ENCODE measurements at regions not wholly inside any gene's neighbourhood (a gene's known extent, or its start where the extent isn't known, plus 50 kb on each side); places are given as distances from the start of the nearest gene placed in this dataset.

DNA sequence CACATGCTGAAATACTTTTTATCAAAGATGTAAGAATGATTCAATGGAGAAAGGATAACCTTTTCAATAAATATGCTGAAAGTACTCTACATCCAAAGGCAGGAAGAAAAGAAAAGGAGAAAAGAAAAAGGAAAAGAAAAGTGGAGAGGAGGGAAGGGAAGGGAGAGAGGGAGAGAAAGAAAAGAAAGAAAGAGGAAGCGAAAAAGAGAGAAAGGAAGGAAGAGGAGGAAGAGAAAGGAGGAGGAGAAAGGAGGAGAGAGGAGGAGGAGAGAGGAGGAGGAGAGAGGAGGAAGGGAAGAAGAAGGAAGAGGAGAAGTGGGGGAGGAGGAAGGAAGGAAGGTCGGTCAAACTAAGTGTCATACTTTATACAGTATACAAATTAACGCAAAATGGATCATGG lies 297.4 kb upstream of the HSF2 start:
- DNase-seq (ENCODE audit: low read depth) = no peak

DNA sequence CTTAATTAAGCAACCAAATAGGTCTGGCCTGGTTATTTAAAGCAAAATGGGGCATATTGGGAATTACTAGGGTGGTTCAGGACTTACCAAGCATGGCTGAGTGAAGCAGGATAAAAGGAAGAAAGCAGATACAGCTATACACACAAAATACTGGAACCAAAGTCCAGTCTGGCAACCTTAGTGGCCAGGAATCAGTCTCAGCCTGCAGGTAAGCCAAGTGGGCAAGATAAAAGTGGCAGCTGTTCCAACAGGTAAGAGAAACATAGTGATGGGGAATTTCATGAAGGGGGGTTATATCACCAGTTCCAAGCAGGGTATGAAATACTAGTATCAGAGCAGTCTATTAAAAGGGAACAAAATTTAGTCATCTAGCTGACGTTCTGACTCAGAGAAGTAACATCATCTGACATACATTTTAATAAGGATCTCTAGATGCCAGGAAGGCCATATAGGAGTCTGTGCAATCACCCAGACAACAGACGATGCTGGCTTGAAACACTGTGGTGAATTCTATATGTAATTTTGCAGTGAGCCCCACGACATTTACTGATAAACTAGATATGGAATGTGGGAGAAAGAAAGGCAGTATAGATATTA lies 292.1 kb upstream of the HSF2 start:
- DNase-seq (ENCODE audit: low read depth) = no peak

DNA sequence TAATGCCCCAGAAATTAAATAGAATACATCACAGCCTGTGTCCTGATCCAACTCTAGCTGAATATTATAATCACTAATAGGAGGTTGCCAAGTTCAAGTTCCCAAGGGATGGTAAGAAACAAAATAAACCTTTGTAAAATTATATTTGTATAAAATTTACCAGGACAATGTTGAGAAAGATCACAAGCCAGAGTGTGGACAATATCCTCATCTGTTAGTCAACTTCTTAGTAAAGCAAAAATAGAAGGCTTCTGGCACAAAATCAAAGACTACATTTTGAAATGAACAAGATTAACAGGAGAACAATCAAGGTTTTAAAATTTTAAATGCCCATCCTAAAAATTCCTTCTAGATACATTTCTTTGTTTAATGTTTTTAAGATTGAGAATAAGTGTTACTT lies 290.4 kb upstream of the HSF2 start:
- peak; percentile 4 for DNase-seq (ENCODE audit: low read depth)

DNA sequence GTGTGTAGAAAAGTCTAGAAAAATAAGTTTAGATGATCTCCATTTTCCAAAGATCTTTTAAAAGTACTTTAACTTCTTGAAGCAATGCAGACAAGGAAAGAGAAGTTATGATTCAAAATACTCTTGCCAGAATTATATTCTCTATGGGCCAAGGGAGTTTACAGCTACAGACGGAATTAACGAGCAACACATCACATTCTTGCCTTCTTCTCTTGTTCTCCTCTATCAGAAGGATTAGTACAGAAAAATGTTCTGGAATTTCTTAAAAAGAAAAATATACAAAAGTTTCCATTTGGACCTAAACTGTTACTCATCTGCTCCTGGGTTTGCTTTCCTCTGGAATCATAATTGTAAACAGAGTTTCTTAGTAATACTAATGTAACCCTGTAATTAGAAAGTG lies 284.7 kb upstream of the HSF2 start:
- no peak for DNase-seq (ENCODE audit: low read depth)

DNA sequence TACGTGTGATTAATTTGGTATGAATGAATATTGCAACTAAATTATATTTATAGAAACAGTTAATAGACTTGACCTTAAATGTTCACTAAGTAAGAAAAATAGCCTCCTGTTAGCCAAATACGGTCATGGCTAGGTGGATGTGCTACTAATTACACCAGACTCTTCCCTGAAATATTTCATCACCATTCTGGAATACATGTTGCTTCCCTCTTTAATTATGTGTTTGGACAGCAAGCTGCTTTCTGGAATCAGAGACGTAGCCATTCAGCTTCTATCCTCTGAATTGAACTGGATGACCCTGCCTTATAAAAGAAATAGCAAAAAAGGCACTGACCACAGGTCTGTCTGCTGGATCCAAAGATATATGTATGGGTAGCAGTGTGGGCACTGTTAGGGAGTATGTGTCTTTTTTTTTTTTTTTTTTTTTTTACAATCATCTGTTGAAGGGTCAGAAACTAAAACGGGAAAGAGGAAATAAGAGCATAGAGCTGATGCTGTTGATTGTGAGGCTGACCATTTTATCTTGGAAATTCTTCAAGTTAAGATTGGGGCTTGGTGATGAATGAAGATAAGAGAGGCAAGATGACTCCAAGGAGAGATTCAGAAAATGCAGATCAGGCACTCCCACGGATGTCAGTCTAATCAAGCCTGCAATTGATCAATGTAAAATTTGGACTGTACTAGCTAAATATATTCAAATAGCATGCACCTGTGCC lies 283.2 kb upstream of the HSF2 start:
- DNase-seq (ENCODE audit: low read depth) = no peak

DNA sequence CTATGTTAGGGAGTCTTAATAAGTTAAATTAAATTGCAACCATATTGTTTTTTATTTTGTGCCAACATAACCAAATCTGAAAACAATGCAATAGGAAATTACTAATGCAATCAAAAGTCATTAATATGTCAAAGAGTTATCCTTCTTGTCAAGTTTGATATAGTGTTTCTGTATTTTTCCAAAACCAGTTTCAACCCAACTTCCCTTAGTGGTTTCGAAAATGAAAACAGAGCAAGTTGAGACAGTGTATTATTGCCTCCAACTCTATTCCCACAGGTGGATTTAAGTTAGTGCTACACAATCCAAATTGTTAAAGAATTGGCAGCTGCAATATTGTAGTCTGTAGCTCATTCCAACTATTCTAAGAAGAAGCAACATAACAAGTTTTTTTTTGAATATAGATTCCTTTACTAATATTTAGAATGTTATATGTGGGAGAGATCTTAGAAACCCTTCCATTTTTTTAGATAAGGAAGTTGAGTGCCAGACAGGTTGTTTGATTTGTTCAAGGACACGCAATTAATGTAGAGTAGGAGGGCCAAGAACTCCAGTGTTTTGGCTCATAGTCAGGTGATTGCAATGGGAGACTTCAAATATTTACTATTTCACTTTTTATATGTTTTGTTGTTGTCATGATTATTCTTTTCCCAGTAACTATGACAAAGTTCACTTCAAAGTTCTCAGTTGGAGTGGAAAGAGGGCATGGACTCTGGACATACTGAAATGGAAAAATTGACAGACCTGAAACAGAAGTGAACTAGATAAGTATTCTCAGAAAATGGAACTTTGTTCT lies 282.4 kb upstream of the HSF2 start:
- DNase-seq (ENCODE audit: low read depth) = no peak

DNA sequence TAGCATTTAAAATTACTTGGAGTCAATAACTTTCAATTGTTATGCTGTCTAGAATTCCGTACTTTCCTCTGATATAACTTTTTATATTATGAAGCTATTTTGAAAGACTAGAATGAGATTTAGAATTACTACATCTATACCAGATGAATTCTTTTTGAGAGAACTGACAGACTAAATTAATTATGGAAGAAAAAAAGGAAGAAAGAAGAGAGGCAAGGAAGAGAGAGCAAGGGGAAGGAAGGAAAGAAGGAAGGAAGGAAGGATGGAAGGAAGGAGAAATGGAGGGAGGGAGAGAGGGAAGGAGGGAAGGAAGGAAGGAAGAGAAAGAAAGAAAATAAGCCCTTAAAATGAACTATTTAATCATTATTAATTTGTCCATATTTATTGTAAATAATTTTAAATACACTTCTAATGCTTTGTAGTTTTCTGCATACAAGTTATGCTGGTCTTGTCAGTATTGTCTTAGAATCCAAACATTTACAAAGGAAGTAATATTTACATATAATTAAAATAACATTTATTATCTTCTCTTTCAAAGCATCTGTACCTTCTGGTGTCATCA lies 280.4 kb upstream of the HSF2 start:
- no peak for DNase-seq (ENCODE audit: low read depth)

DNA sequence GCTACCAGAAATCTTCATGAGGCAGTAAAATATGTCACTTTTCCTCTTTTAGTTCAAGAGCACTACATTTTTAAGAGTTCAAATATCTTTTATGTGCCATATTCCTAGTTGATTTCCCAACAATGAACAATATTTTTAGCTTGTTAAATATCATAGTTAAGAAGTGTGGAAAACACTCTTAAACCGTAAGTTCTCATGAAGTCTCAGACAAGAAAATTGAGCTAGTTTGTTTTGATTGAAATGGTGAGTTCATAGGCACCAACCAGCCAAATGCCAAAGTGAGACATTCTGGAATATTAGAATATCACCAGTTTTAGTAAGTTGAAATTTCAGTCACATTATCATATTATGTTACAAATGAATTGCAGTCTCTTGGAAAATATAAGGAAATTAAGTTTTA lies 277.2 kb upstream of the HSF2 start:
- no peak for DNase-seq (ENCODE audit: low read depth)

DNA sequence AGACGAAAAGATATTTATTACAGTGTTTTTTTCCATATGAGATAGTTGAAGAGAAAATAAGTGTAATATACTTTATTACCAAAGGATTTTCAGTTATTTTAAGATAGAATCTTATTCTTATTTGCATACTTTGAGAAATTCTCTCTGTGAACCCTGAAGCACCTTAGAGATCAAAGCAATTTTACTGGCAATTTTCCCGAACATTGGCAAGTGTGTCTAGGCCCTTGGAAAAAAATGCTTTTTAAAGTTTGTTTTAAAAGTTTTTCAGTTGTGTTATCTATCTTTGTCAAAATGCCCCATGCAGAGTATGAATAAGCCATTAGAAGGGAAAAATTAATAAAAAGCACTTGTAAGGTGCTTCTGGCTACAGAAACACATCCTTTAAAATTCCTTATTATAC lies 276.8 kb upstream of the HSF2 start:
- no peak for DNase-seq (ENCODE audit: low read depth)

DNA sequence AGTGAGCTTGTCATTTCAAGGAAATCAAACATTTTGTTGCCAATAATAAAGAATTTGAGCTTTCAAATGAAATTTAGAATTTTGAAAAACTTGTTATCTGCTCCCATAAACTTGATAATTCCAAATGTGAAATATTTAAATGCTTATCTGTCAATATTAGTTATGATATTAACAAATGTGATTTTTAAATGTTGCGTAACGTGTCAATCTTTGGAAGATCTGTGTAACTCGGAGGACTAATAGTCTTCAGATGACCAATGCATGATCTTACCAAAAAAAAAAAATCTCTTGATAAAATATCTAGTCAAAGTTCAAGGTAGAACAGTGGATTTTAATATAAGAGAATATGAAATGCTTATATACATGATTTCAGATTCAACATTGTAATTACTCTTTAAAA lies 274.5 kb upstream of the HSF2 start:
- no peak for DNase-seq (ENCODE audit: low read depth)

DNA sequence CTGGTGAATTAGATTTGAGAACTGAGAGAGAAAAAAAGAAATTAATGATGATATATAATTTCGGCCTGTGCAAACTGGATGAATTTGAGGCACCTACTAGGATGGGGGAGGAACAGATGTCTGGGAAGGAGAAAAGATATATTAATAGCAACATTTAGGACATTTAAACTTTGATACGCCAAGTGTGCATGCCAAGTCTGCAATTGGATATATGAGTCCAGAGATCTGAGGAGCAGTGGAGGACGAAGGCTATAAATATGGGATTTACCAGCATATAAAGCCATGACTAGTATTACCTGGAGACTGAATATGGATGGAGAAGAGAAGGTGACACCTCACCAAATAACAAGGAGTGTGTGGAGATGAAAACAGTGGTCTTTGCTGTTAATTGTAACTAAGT lies 272.6 kb upstream of the HSF2 start:
- DNase-seq (ENCODE audit: low read depth) = no peak

DNA sequence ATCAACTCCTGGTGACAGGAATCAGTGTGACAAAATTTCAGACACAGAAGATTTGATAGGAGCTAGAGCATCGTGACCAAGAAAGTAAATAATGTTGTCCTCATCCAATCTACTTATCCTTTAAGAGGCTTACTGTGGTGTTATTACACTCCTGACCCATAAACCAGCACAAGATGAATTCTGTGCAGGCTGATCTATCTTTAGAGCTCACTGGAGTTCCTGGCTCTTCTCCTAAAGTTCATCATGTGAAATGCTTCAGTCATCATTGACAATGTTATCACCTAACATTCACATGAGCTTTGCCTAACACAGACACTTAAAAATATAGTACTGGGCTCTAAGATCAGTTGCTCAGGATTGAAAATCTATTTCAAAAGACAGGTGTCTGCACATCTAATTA lies 271.0 kb upstream of the HSF2 start:
- DNase-seq (ENCODE audit: low read depth) = no peak

DNA sequence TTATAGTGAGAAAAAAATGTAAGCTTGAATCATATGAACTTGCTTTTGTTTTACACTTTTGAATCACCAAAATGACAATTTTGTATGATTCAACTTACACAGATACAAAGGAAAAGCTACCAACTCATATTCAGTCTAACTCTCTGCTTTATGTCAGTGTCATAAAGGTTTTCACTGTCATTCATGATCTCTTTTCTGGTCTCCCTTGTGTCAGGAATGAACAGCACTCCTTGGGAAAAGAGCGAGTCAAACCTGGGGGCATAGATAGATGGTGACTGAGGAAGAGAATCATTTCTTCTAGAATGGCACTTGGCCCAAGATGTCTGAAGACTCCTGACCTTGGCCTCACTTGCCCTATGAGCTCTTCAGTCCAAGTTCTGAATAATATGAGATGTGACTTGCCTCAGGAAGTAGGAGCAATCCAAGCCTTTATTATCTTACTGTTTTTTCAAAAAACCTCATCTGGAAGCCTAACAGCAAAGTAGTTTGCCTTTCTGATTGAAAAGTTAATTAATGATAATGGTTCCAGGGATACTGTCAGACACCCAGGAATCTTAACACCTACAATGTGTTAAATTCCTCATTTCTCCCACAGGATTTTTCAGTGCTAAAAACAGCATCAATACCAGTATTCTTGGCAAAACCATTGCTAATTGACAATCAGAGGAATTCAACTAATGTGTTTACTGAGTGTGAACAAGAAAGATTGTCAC lies 270.0 kb upstream of the HSF2 start:
- no peak for DNase-seq (ENCODE audit: low read depth)

DNA sequence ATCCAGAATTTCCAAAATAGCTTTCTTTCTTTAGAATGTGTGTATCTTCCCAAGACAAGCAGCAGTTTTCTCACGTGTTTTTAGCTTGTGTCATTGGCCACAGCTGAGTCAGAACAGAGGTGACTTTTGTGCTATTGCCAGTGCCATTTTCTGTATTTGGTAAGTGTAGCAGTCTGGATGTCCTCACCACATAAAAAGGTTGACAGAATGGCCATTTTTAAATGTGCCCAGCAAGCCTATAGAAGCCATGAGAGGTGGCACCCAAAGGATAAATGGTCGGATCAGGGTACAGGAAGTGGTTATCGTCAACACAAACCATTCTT lies 269.5 kb upstream of the HSF2 start:
- peak; percentile 6 for DNase-seq (ENCODE audit: low read depth)

DNA sequence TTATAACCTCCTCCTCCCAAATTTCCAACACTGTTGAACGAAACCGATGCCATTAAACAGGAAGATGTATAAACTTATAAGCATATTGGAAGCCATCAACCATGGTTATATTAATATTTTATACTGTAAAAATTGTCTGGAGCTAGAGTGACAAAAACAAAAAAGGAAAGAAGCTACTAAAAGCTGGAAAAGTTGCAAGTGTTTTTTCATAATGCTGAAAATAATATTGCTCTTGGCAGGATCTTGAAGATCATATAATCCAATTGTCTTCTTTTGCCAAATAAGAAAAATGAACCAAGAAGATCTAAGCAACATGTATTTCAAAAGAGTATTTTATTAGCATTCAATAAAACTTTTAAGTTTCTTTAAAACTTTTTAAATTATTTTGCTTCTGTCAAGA lies 268.9 kb upstream of the HSF2 start:
- no peak for DNase-seq (ENCODE audit: low read depth)

DNA sequence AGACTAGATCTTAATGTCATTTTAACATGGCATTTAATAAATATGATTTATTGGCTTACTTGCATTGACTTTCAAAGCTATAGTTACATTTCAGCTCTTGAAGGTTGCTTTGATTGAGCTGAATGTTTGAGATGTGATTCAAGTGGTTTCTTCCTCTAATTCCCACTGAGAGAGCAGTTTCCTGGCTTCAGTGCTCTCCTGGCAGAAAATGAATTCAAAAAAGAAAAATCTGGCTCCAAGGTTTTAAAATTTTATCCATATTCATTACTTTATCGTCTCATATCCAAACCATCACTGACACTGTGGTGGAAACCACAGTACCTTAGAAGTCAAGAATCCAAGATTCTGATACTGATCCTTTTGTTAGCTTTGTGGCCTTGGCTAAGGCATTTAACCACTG lies 263.1 kb upstream of the HSF2 start:
- DNase-seq (ENCODE audit: low read depth) = no peak

DNA sequence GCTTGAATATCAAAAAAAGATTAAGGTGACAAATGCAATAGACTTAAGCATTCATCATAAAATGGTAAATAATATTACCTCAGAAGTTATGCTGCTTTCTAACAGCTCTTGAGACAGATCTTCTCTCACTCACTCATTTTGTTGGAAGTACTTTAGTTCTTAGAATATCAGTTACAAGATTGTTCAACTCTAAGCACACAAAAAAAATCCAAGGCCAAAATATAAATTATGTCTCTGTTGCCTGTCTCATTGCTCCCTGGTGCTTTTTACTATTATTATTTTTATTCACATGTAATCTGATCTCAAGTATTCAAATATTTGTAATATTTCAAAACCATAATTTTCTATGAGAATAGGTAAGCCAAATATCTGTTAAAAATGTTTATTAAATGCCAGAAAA lies 259.4 kb upstream of the HSF2 start:
- DNase-seq (ENCODE audit: low read depth) = no peak

DNA sequence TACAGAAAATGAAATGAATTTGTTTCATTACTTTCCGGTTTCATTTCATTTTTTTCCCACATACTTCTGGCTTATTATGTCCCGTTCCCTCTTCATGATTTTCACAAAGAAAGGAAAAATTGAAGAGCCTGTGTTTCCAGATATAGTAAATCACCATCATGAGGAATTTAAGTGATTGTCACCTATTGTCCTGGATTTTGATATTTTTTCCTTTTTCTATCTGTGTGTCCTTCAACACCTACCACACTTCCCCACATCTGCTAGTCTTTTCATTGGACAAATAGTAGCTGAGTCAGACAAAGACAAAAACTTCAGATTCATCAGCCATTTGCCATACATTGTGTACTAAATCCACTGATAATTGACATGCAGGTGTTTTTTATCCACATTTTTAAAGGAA lies 258.2 kb upstream of the HSF2 start:
- DNase-seq (ENCODE audit: low read depth) = no peak

DNA sequence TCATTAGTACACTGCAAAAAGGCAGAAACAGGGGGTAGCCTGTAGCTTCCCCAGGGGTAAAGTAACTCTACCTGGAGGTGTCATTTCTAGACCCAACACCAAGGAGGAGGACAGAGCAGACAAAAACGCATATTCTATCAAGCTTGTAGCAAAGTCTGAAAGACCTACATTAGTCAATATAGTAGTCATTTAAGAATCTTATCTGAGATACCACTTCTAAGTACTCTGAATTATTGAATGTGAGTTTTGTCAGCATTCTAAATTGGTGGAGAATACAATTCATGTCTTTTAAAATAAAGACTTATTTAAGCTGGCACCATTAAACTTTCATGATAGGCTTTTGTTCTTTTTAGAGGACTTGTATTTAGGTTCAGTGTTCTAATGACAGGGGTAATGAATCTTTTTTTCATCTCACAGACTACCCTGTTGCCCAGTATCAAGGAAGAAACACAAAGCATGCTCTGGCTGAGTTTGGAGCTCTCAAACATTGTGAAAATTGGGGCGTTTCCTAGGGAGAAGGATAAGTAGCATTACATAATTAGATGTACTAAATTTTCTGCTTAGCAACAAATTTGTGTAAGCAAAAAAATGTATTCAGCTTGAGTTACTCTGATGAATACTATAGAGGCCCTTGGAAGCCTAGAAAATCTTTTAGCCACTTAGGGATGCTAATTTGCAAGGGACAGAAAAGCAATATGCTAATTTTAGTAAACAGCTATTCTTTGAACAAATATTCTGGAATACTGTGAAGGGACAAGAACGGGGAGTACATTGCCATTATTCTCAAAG lies 255.4 kb upstream of the HSF2 start:
- no peak for DNase-seq (ENCODE audit: low read depth)

DNA sequence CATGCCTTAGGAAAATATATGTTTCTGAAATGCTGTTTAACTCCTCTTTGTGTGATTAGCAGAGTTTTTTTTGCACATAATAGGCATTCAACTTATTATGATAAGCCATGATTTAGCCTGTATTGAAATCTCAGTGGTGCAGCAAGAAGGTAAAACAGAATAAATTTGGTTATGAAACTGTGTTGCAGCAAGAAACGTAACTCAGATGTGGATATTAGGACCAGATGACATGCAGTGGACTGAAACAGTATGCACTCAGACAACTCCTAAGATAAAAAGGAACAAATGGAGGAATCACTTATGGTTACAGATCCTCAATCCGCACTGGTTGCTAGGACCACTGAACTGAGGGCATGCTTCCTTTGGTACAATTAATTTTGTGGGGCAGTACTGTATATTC lies 254.2 kb upstream of the HSF2 start:
- no peak for DNase-seq (ENCODE audit: low read depth)

DNA sequence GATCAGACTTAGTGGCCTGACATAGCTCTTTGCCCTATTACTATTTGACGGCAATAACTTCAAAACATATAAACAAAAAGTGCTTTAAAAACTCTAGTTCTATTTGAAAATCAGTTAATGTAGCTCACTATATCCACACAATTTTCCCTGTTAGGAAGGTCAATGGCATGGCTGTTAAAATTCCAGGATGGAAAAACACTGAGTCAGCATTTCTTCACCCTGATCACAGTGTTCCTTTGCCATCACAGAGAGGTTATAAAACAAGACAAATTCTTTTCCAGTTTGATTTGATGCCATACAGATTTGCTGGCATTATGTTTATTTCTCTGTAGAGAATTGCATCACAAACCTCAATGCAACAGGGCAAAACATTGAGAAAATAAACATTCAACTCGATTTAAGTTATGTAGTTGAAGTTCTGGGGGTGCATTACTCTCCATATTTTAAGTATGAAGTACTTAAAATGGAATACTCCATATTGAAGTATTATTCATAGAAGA lies 253.7 kb upstream of the HSF2 start:
- DNase-seq (ENCODE audit: low read depth) = no peak
